OCI-LY1 (cell line): ENCODE measurements at regions not wholly inside any gene's neighbourhood (a gene's known extent, or its start where the extent isn't known, plus 50 kb on each side); places are given as distances from the start of the nearest gene placed in this dataset.

Source experiments
- H2AFZ ChIP-seq: fragments of 200-600 bp; sonication (generic), shearing (Covaris generic); 2 replicates; pipeline ENCODE4 v1.6.0; 2014; ENCODE audit warnings: antibody characterized with exemption, mild to moderate bottlenecking, low read length
- H3F3A ChIP-seq: fragments of 200-600 bp; sonication (generic), shearing (Covaris generic); 2 replicates; pipeline ENCODE4 v1.6.0; 2014; ENCODE audit warnings: mild to moderate bottlenecking, antibody characterized with exemption, low read length, moderate library complexity; ENCODE audit not compliant: insufficient read depth
- H3K27ac ChIP-seq: fragments of 200-600 bp; sonication (generic); 2 replicates; pipeline ENCODE4 v1.5.1; 2014; ENCODE audit warnings: low read length, mixed run types, mild to moderate bottlenecking, low read depth; ENCODE audit not compliant: poor library complexity, severe bottlenecking
- H3K27me3 ChIP-seq: fragments of 200-600 bp; sonication (generic); 2 replicates; pipeline ENCODE4 v1.6.0; 2014; ENCODE audit warnings: antibody characterized with exemption, mild to moderate bottlenecking, low read length, moderate library complexity; ENCODE audit not compliant: insufficient read depth
- H3K36me3 ChIP-seq: fragments of 200-600 bp; sonication (generic); 2 replicates; pipeline ENCODE4 v1.6.1; 2014; ENCODE audit warnings: mild to moderate bottlenecking, antibody characterized with exemption, low read length, moderate library complexity, mixed read lengths; ENCODE audit not compliant: insufficient read depth
- H3K4me1 ChIP-seq: fragments of 200-600 bp; sonication (generic); 2 replicates; pipeline ENCODE4 v1.5.1; 2014; ENCODE audit warnings: mild to moderate bottlenecking, low read length, moderate library complexity; ENCODE audit not compliant: insufficient read depth, severe bottlenecking
- H3K4me2 ChIP-seq: fragments of 200-600 bp; sonication (generic), shearing (Covaris generic); 2 replicates; pipeline ENCODE4 v1.6.1; 2014; ENCODE audit warnings: low read length
- H3K4me3 ChIP-seq: fragments of 200-600 bp; sonication (generic); 2 replicates; pipeline ENCODE4 v1.5.1; 2014; ENCODE audit warnings: low read length, low read depth, mild to moderate bottlenecking, mixed read lengths; ENCODE audit not compliant: poor library complexity, severe bottlenecking
- H3K79me2 ChIP-seq: fragments of 200-600 bp; shearing (Covaris generic); 2 replicates; pipeline ENCODE4 v1.6.1; 2016; ENCODE audit warnings: mixed run types, low read length, mixed read lengths; ENCODE audit not compliant: insufficient read depth
- H3K9ac ChIP-seq: fragments of 200-600 bp; sonication (generic), shearing (Covaris generic); 2 replicates; pipeline ENCODE4 v1.6.1; 2014; ENCODE audit warnings: mild to moderate bottlenecking, low read length, mixed read lengths
- H3K9me2 ChIP-seq: fragments of 200-600 bp; sonication (generic), shearing (Covaris generic); 2 replicates; pipeline ENCODE4 v1.6.1; 2014; ENCODE audit warnings: low read depth, mild to moderate bottlenecking, low read length, mixed read lengths
- H3K9me3 ChIP-seq: fragments of 200-600 bp; shearing (Covaris generic); 2 replicates; pipeline ENCODE4 v1.6.1; 2014; ENCODE audit warnings: low read length, mixed read lengths
- H4K20me1 ChIP-seq: fragments of 200-600 bp; sonication (generic), shearing (Covaris generic); 2 replicates; pipeline ENCODE4 v1.6.0; 2016; ENCODE audit warnings: mild to moderate bottlenecking, low read length; ENCODE audit not compliant: insufficient read depth
- CTCF ChIP-seq: fragments of 200-600 bp; sonication (generic), shearing (Covaris generic); IDR thresholded peaks from 2 replicates; pipeline ENCODE4 v1.5.1; 2017; ENCODE audit warnings: mild to moderate bottlenecking, antibody characterized with exemption, low read length, moderate library complexity, mixed read lengths
- EZH2 ChIP-seq: fragments of 200-600 bp; sonication (generic), shearing (Covaris generic); IDR thresholded peaks from 2 replicates; pipeline ENCODE4 v1.8.0; 2017; ENCODE audit warnings: borderline replicate concordance, mixed run types, mild to moderate bottlenecking, antibody characterized with exemption, low read length, moderate library complexity, mixed read lengths

- Histone ChIP-seq H3K9me3 (no peaks in the 10 kb centered on the region), H3K4me1 (no peaks in the 10 kb centered on the region), H3K27ac (no peak overlapping the region), H3K4me2 (no peak overlapping the region), H3K79me2 (no peaks in the 10 kb centered on the region), H3K27me3 (peaks cover 4% of the 10 kb centered on the region; the same call in 1 of the 2 replicates), H3F3A (no peaks in the 10 kb centered on the region), H2AFZ (no peak overlapping the region), H3K9ac (no peak overlapping the region), H3K36me3 (no peaks in the 10 kb centered on the region), H3K4me3 (no peak overlapping the region), H3K9me2 (no peaks in the 10 kb centered on the region), H4K20me1 (no peaks in the 10 kb centered on the region)
- no peak for TF ChIP-seq CTCF
- no peak for TF ChIP-seq EZH2
These were observed 90.4 kb downstream of the RBFOX3 start for GRCh38 chr17:79520167-79521165.

GRCh38 chr17:79519601-79520000, 91.2 kb downstream of the RBFOX3 start:
- H3K9me3 ChIP-seq = no peaks in the 10 kb centered on the region
- TF ChIP-seq CTCF (no peak), EZH2 (no peak)

GRCh38 chr17:79518585-79519523, 92.0 kb downstream of the RBFOX3 start:
- Histone ChIP-seq H4K20me1 (no peaks in the 10 kb centered on the region), H3K9ac (no peak overlapping the region), H3K27ac (no peak overlapping the region), H2AFZ (no peak overlapping the region), H3K79me2 (no peaks in the 10 kb centered on the region), H3K36me3 (no peaks in the 10 kb centered on the region), H3K27me3 (peaks cover 4% of the 10 kb centered on the region; the same call in 1 of the 2 replicates), H3K9me2 (no peaks in the 10 kb centered on the region), H3K4me2 (no peak overlapping the region), H3K9me3 (no peaks in the 10 kb centered on the region), H3K4me3 (no peak overlapping the region), H3F3A (no peaks in the 10 kb centered on the region), H3K4me1 (no peaks in the 10 kb centered on the region)
- no peak for TF ChIP-seq CTCF
- TF ChIP-seq EZH2 = no peak

More at GRCh38 chr17:79519601-79520000, 91.2 kb downstream of the RBFOX3 start:
- no peaks in the 10 kb centered on the region for H3K79me2 ChIP-seq
- H3K27me3 ChIP-seq = peaks cover 4% of the 10 kb centered on the region; the same call in 1 of the 2 replicates
- H3K4me3 ChIP-seq = no peak overlapping the region
- H3K9ac ChIP-seq = no peak overlapping the region
- no peak overlapping the region for H3K4me2 ChIP-seq
- H3K4me1 ChIP-seq = no peaks in the 10 kb centered on the region
- H3K9me2 ChIP-seq = no peaks in the 10 kb centered on the region
- no peaks in the 10 kb centered on the region for H3F3A ChIP-seq
- H3K27ac ChIP-seq = no peak overlapping the region
- no peaks in the 10 kb centered on the region for H4K20me1 ChIP-seq
- H3K36me3 ChIP-seq = no peaks in the 10 kb centered on the region
- no peak overlapping the region for H2AFZ ChIP-seq
